Neuronal stem cell (in vitro differentiated cells): ENCODE measurements at regions not wholly inside any gene's neighbourhood (a gene's known extent, or its start where the extent isn't known, plus 50 kb on each side); places are given as distances from the start of the nearest gene placed in this dataset.
"Not testable (repeated sequence)": the region's sequence is repeated elsewhere in the genome, so short reads cannot be mapped to it uniquely, and the experiment has no call there.

Experiments
- DNase-seq: peaks from one replicate; pipeline ENCODE4 v3.0.0-alpha.2; 2013; ENCODE audit warnings: low spot score
- H2AFZ ChIP-seq: one replicate; pipeline ENCODE4 v1.6.1; 2013; ENCODE audit warnings: mild to moderate bottlenecking, low read length, inconsistent platforms
- H2AK5ac ChIP-seq: 2 replicates; pipeline ENCODE4 v1.6.1; 2013; ENCODE audit warnings: low read depth, mild to moderate bottlenecking, inconsistent platforms, low read length, moderate library complexity, mixed read lengths
- H2BK120ac ChIP-seq: 2 replicates; pipeline ENCODE4 v1.6.1; 2013; ENCODE audit warnings: low read depth, mild to moderate bottlenecking, inconsistent platforms, low read length, moderate library complexity, mixed read lengths
- H2BK12ac ChIP-seq: one replicate; pipeline ENCODE4 v1.6.1; 2013; ENCODE audit warnings: low read length, inconsistent platforms
- H2BK15ac ChIP-seq: 2 replicates; pipeline ENCODE4 v1.6.1; 2013; ENCODE audit warnings: mild to moderate bottlenecking, low read length, inconsistent platforms, mixed read lengths
- H2BK5ac ChIP-seq: one replicate; pipeline ENCODE4 v1.6.1; 2013; ENCODE audit warnings: inconsistent platforms, mild to moderate bottlenecking, low read length, moderate library complexity
- H3K14ac ChIP-seq: one replicate; pipeline ENCODE4 v1.6.1; 2013; ENCODE audit warnings: low read length, inconsistent platforms
- H3K18ac ChIP-seq: 2 replicates; pipeline ENCODE4 v1.6.1; 2013; ENCODE audit warnings: low read length, inconsistent platforms
- H3K23ac ChIP-seq: 2 replicates; pipeline ENCODE4 v1.6.1; 2013; ENCODE audit warnings: low read depth, mild to moderate bottlenecking, mixed read lengths, low read length, inconsistent platforms; ENCODE audit not compliant: poor library complexity
- H3K27ac ChIP-seq: replicated peaks from 3 replicates; pipeline ENCODE4 v1.5.1; 2013; ENCODE audit warnings: low read length, inconsistent platforms
- H3K27me3 ChIP-seq, 3 experiments: 2 replicates each; pipeline ENCODE4 v1.6.1; 2013; ENCODE audit warnings: low read length in 3 of 3, mild to moderate bottlenecking in 2 of 3, inconsistent platforms in 1 of 3, low read depth in 1 of 3, mixed read lengths in 1 of 3, moderate library complexity in 1 of 3; ENCODE audit not compliant: control insufficient read depth in 3 of 3, insufficient read depth in 3 of 3
- H3K36me3 ChIP-seq, 2 donors: replicated peaks in 1 of 2; 2 replicates each; pipeline ENCODE4 v1.6.1; 2013; ENCODE audit warnings: low read length in 2 of 2; ENCODE audit not compliant: control insufficient read depth in 2 of 2, insufficient read depth in 2 of 2
- H3K4ac ChIP-seq: 2 replicates; pipeline ENCODE4 v1.6.1; 2013; ENCODE audit warnings: inconsistent platforms, mild to moderate bottlenecking, low read length, moderate library complexity
- H3K4me1 ChIP-seq, 2 donors: 1 replicate in 1 of 2; 2 replicates in 1 of 2; pipeline ENCODE4 v1.6.1; 2013; ENCODE audit warnings: low read length in 2 of 2, low read depth in 1 of 2; ENCODE audit not compliant: control insufficient read depth in 2 of 2, insufficient read depth in 1 of 2
- H3K4me2 ChIP-seq: one replicate; pipeline ENCODE4 v1.6.1; 2013; ENCODE audit warnings: mild to moderate bottlenecking, low read length, inconsistent platforms; ENCODE audit not compliant: insufficient read depth, poor library complexity, severe bottlenecking
- H3K4me3 ChIP-seq, 2 donors: 2 replicates each; pipeline ENCODE4 v1.5.1; 2013; ENCODE audit warnings: low read length in 2 of 2, mild to moderate bottlenecking in 2 of 2, inconsistent platforms in 1 of 2, moderate library complexity in 1 of 2
- H3K79me1 ChIP-seq: one replicate; pipeline ENCODE4 v1.6.1; 2013; ENCODE audit warnings: low read depth, mild to moderate bottlenecking, inconsistent platforms, low read length, moderate library complexity
- H3K9ac ChIP-seq: one replicate; pipeline ENCODE4 v1.6.1; 2013; ENCODE audit warnings: mild to moderate bottlenecking, low read depth, low read length, inconsistent platforms; ENCODE audit not compliant: poor library complexity
- H3K9me3 ChIP-seq, 2 donors: replicated peaks in 1 of 2; 2 replicates each; pipeline versions ENCODE3 to v1.6.1; 2013; ENCODE audit warnings: low read length in 2 of 2, mild to moderate bottlenecking in 2 of 2, inconsistent platforms in 1 of 2, low read depth in 1 of 2, mixed read lengths in 1 of 2, moderate library complexity in 1 of 2; ENCODE audit not compliant: control insufficient read depth in 2 of 2, insufficient read depth in 1 of 2
- H4K8ac ChIP-seq: one replicate; pipeline ENCODE4 v1.6.1; 2013; ENCODE audit warnings: low read depth, mild to moderate bottlenecking, inconsistent platforms, low read length, moderate library complexity
- H4K91ac ChIP-seq: one replicate; pipeline ENCODE4 v1.6.1; 2013; ENCODE audit warnings: low read length, low read depth, mild to moderate bottlenecking, inconsistent platforms; ENCODE audit not compliant: poor library complexity
- WGBS, 2 donors: extraction: QIAGEN DNeasy Blood & Tissue Kit; methylation state at CpG; one replicate each; pipeline ENCODE4 v1.1.7; 2013; ENCODE audit warnings: missing lambda C conversion rate in 2 of 2, mixed read lengths in 1 of 2; ENCODE audit not compliant: insufficient read length in 2 of 2, insufficient replicate concordance in 1 of 2; ENCODE audit errors: extremely low coverage in 2 of 2; 5-methylcytosine and 5-hydroxymethylcytosine counted together

DNA sequence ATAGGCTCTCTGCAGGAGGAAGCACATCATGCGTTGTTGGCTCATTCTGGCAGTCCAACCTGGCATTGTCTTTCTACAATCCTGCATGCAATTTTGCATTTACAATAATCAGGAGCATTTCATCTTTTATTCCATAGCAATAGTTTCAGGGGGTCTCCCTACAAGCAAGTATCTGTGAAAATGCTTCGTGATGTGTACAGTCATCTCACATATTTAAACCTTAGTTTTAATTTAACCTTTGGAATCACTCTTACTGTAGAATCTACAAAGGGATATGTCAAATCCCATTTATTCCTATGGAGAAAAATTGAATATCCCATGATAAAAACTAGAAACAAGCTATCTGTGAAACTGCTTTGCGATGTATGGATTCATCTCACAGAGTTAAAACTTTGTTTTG, 112.0 kb upstream of the WSB1 start:
- Histone ChIP-seq H3K9ac (no peak overlapping the region), H2AK5ac (no peak overlapping the region), H4K91ac (no peak overlapping the region), H2BK120ac (no peak overlapping the region), H3K79me1 (no peaks in the 10 kb centered on the region), H3K14ac (no peak overlapping the region), H2BK5ac (no peak overlapping the region), H3K4ac (no peak overlapping the region), H3K9me3 (no peaks in the 10 kb centered on the region), H3K4me3 (no peak overlapping the region), H2BK12ac (no peak overlapping the region), H3K4me1 (no peaks in the 10 kb centered on the region), H4K8ac (no peak overlapping the region), H3K27me3 (no peaks in the 10 kb centered on the region), H3K36me3 (no peaks in the 10 kb centered on the region), H2BK15ac (no peak overlapping the region), H3K18ac (no peak overlapping the region), H2AFZ (no peak overlapping the region), H3K27ac (no peak overlapping the region), H3K23ac (no peak overlapping the region), H3K4me2 (no peak overlapping the region)
- no peak for DNase-seq
- no CpG with 5 or more reads among the region's 3 CpGs for WGBS, 2 donors

DNA sequence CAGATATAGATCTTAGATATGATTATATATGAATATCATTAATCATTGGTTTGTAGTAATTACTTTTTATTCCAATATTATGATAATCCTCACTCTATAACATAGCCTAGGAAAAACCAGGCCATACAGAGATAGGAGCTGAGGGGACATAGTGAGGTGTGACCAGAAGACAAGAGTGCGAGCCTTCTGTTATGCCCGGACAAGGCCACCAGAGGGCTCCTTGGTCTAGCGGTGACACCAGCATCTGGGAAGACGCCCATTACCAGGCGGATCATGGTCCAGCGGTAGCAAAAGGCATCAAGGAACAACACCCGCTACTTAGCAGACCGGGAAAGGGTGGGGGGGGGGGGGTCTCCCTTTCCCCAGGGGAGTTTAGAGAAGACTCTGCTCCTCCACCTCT, 96.4 kb upstream of the WSB1 start:
- DNase-seq, H2BK120ac ChIP-seq, H2BK15ac ChIP-seq, H3K9me3 ChIP-seq, H3K14ac ChIP-seq, H4K91ac ChIP-seq, H3K27me3 ChIP-seq, H3K27ac ChIP-seq, H3K18ac ChIP-seq, H2AFZ ChIP-seq, H4K8ac ChIP-seq, H3K4me3 ChIP-seq, H3K23ac ChIP-seq, H3K4me2 ChIP-seq, H3K4me1 ChIP-seq, H2AK5ac ChIP-seq, H3K9ac ChIP-seq, H3K4ac ChIP-seq, H2BK12ac ChIP-seq, H3K36me3 ChIP-seq, H3K79me1 ChIP-seq, H2BK5ac ChIP-seq: not testable (repeated sequence)
- no CpG with 5 or more reads among the region's 8 CpGs for WGBS, 2 donors

DNA sequence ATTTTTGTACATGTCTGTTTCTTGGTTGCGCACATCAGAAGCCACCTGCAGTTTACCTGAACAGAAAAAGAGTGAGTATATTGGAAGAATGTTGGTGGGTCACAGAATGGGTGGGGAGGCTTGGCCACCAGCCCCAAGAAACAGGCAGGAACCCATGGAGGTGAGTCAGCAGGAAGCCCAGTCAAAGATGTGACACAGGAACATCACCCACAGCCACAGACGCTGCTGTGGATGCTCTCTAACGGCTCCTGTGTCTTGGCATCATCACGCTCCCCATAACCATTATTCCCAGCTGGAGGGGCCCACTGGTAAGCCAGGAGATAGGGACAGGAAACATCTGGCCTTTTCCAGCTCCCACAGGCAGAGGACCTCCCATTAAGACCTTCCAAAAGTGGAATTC, 94.0 kb upstream of the WSB1 start:
- no CpG with 5 or more reads among the region's 4 CpGs for WGBS, 2 donors
- H4K8ac ChIP-seq: no peak overlapping the region
- no peak overlapping the region for H3K27ac ChIP-seq

DNA sequence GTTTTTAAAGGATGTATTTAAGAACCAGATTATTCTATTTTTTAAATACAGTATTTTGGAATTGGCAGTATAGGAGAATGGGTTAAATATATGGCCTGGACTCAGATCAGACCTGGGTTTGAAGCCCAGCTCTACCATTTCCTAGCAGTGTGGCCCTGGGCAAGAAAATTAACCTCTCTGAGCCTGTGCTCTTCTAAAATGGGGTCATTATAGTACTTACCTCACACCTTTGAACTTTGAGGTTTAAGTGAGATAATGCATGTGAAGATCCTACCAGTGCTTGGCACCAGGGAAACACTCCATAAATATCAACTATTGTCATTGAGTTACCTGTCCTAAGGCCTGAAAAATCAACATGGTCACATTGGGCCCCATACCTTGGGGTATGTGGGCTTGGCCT, 93.4 kb upstream of the WSB1 start:
- no peak overlapping the region for H3K27ac ChIP-seq
- no peak overlapping the region for H3K4me3 ChIP-seq
- no peaks in the 10 kb centered on the region for H3K27me3 ChIP-seq
- no peak overlapping the region for H4K91ac ChIP-seq
- no peak overlapping the region for H3K4me2 ChIP-seq
- no peak overlapping the region for H2AFZ ChIP-seq
- H2BK12ac ChIP-seq: no peak overlapping the region
- H3K9ac ChIP-seq: no peak overlapping the region
- H3K18ac ChIP-seq: no peak overlapping the region
- H3K9me3 ChIP-seq: peaks cover 0 to 7% of the 10 kb centered on the region in 2 donors
- H3K79me1 ChIP-seq: no peaks in the 10 kb centered on the region
- DNase-seq: no peak
- H2BK120ac ChIP-seq: no peak overlapping the region
- no peak overlapping the region for H3K4ac ChIP-seq
- no peak overlapping the region for H3K23ac ChIP-seq
- H2AK5ac ChIP-seq: no peak overlapping the region
- H3K4me1 ChIP-seq: no peaks in the 10 kb centered on the region
- no peak overlapping the region for H2BK15ac ChIP-seq
- no peak overlapping the region for H3K14ac ChIP-seq
- no peak overlapping the region for H4K8ac ChIP-seq
- no peak overlapping the region for H2BK5ac ChIP-seq
- H3K36me3 ChIP-seq: no peaks in the 10 kb centered on the region

More for the DNA sequence above, 94.0 kb upstream of the WSB1 start:
- Histone ChIP-seq H3K4me1 (no peaks in the 10 kb centered on the region), H3K79me1 (no peaks in the 10 kb centered on the region), H3K4me3 (no peak overlapping the region), H4K91ac (no peak overlapping the region), H3K9ac (no peak overlapping the region), H3K4me2 (no peak overlapping the region), H3K4ac (no peak overlapping the region), H3K23ac (no peak overlapping the region), H3K18ac (no peak overlapping the region), H3K36me3 (no peaks in the 10 kb centered on the region), H2AFZ (no peak overlapping the region), H2BK15ac (no peak overlapping the region), H3K14ac (no peak overlapping the region), H3K27me3 (no peaks in the 10 kb centered on the region), H2BK12ac (no peak overlapping the region), H3K9me3 (peaks cover 0 to 7% of the 10 kb centered on the region in 2 donors), H2BK5ac (no peak overlapping the region), H2AK5ac (no peak overlapping the region), H2BK120ac (no peak overlapping the region)
- no peak for DNase-seq
